ENCODE measurements at regions not wholly inside any gene's neighbourhood (a gene's known extent, or its start where the extent isn't known, plus 50 kb on each side); places are given as distances from the start of the nearest gene placed in this dataset.

DNA sequence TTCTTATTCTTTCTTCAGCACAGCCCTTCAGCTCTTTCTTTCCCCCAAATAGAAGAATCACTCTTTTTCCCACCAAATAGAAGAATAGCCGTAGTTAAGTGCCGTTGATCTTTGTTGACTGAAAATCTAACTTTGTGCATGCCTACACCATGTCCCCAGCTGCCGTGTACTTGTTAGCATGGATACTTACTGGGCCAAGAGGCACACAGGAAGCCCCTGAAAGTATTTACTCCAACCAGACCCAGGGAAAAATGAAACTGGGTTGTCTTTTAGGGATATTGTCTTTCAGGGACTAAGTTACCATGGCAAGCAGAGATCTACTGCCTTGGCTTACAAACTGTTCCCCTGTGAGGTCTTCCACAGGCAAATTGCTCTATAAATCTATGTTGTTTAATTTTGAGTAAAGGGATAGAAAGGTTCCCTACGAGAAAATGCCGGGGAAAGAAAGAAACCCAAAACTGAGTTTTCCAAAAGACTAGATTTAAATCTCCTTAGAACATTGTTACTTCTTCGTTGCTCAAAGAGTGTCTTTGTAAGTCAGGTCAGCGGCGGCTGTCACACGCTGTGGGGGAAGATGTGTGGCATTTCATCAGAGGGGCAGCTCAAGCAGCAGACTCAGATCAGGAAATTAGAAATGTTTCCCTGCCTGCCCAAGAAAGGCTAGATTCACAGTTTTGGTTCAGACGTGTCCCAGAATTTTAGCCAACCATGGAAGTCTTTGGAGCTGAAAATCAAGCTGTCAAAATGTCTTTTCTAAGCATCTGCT, 152.7 kb upstream of the PRNP start:
- intact Hi-C loops (cut with DNase I) = no loop called here
- ATAC-seq = no peak
- DNase-seq (ENCODE audit: low spot score) = no peak

DNA sequence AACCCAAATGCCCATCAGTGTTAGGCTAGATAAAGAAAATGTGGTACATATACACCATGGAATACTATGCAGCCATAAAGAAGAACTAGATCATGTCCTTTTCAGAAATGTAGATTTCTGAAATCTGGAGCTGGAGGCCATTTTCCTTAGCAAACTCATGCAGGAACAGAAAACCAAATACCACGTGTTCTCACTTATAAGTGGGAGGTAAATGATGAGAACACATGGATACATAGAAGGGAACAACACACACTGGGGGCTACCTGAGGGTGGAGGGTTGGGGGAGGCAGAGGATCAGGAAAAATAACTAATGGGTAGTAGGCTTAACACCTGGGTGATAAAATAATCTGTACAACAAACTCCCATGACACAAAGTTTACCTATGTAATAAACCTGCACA, 153.5 kb upstream of the PRNP start:
- intact Hi-C loops (cut with DNase I) = no loop called here
- no peak for ATAC-seq
- no peak for DNase-seq (ENCODE audit: low spot score)

DNA sequence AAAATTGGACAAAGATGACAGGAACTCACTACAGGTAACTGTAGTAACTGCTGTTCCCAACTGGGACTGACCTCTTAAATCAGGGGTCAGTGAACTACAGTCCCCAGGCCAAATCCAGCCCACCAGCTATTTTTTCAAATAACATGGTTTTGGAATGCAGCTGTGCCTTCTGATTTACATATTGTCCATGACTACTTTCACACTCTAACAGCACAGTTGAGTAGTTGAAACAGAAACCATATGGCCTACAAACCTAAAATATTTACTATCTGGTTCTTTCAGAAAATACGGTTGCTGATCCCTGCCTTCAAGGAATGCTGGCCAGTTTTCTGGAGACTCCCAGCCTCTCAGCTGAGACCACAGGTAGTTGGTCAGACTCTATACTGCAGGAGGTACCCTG, 161.5 kb upstream of the PRNP start:
- intact Hi-C loops (cut with DNase I) = no loop called here
- ATAC-seq = no peak
- DNase-seq (ENCODE audit: low spot score) = no peak

DNA sequence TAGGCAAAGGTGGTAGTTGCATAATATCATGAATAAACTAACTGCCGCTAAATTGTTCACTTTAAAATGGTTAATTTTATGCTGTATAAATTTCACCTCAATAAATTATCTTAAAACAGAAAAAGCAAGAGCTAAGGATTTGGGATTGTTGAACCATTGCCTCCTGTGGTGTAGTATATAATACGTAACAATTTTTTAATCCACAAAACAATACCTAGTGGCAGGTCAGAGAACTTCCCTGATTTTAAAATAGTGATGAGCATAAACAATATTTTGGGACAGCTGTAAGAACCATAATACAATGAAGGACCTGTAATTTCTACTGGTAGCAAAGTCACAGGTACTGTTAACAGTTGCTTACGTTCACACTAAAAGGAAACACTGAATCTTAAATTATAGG, 161.9 kb upstream of the PRNP start:
- no peak for ATAC-seq
- DNase-seq (ENCODE audit: low spot score) = no peak
- intact Hi-C loops (cut with DNase I) = no loop called here

DNA sequence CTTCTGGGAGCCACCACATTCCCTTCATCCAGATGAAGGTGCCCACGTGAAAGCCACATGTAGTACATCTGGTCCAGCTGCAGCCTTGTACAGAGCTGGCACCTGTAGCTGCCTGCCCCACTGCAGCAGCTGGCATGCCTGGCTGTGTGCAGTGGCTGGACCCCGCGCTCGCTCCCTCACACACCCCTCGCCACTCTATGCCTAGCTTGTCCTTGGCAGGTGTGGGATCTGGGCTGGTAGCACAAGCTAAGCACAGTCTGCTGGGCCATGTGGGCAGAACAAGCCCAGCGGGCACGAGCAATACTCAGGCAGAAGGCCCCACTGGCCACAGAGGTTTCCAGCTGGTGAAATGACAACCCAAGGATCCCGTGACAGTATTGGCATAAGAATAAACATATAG, 163.9 kb upstream of the PRNP start:
- intact Hi-C loops (cut with DNase I) = no loop called here
- DNase-seq (ENCODE audit: low spot score) (no peak), ATAC-seq (no peak)

DNA sequence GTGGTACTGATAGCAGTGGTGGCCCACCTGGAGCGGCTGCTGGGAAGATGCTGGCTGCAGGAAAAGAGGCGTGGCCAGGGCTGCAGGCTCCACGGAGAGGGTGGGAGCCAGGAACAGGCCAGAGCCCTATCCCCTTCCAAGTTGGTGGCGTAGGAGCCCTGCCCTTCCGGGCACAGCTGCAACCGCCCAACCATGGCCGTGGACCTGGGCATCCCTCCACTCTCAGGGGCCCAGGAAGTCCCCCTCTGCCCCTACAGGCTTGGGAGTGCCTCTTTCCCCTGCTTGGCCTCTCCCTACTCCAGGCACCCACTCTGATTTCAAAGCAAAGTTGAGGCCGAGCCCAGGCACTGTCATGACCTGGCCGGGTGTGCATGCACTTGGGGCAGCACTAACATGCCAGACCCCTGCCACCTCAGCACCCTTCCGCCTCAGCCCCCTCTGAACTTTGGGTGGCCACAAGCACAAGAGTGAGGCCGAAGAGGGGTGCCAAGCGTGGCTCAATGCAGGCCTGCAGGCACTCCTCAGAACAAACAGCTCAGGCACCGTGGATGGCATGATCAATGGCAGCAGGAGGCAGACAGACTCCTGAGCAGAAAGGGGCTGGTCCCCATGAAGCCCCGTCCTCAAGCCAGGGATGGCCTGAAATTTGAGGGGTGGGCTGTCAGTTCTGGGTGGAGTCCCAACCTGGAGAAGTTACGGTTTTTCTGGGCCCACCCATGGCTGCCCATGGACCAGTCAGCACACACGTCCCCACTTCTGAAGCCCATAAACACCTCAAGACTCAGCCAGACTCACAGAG, 164.9 kb upstream of the PRNP start:
- ATAC-seq (no peak), DNase-seq (ENCODE audit: low spot score) (no peak)
- intact Hi-C loops (cut with DNase I) = no loop called here

DNA sequence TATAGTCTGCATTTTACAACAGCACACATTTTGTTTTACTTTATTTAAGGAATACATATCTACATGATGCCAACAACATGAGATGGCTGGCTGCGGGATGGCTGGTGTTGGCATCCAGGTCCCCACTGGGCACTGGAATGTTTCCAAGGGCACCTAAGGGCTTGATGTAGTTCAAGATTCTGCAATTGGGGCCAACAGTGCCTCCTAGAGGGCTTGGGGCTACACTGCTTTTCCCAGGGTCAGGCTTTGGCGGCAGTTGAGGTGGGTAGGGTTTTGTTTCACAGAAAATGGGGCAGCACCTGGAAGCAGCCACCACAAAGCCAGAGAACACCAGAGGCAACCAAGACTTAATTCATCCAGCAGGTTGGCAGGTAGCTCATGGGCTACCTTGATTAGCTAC, 166.7 kb upstream of the PRNP start:
- intact Hi-C loops (cut with DNase I) = loop anchor here (10.0 kb wide), 1 partner anchor 105 kb away; no protein-coding TSS in a partner anchor
- ATAC-seq (no peak), DNase-seq (ENCODE audit: low spot score) (no peak)

DNA sequence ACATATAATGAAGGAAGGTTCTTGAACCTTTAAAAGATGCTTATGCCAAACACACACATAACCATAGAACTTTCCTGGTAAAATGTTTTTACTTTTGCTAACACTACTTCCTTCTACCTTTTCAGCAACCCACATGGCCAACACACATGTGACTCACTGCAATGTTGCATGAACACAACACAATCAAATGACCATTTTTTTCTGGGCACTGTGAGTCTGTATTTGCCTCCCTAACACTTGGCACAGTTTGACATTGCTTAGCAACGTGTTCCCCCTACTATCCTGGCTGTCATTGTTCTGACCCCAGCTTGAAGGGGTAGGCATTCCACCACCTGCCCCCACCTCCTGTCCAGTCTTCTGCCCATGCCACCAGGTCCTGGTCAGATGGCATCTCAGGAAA, 169.4 kb upstream of the PRNP start:
- ATAC-seq (no peak), DNase-seq (ENCODE audit: low spot score) (no peak)
- intact Hi-C loops (cut with DNase I) = loop anchor here (10.0 kb wide), 1 partner anchor 102 kb away; no protein-coding TSS in a partner anchor

DNA sequence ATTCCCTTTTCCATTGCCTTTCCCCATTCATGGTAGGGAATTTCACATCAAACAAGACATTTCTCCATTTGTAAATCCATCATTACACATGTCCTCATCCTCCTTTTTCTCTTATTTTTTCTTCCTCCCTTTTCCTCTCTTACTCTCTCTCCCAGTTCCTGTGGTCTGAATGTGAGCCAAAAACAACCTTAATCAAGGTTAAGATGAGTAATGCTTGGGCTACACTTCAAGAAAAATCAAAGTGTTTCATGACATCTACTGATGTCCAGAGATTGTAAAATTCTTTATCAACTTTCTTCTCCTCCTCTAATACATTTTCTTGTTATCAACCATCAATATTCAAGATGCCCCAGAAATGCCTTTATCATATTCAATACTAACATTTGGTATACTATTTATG, 172.5 kb upstream of the PRNP start:
- ATAC-seq (peak; percentile 38), DNase-seq (ENCODE audit: low spot score) (no peak)
- intact Hi-C loops (cut with DNase I) = loop anchor here (10.0 kb wide), 1 partner anchor 99 kb away; no protein-coding TSS in a partner anchor

DNA sequence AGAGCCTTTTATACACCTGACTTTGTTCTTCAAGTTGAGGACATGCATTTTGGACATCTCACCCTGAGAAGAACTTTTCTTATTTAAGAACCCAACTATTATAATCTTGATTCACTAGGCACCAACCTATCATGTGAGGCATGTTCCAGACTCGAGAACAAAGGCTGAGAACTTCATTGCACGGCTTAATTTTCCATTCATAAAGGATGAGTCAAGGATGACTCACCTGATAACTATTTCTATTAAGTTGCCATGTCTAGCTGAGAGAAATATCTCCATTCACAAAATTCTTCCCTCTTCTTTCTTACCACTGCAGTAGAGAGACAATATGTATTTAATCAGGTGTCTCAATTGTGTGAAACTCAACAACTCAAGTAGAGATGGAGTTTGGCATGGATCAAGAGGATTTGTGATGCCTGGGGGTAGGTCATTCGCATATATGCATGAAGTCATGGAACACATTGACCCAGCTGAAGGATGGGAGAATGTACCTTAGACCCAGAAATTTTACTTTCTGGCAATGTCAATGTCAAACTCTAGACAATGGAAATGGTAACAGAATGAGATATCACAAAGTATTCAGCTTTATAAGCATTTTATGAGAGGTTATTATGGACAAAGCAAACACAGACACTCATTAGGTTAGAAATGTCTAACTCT, 173.2 kb upstream of the PRNP start:
- peak; percentile 88 for ATAC-seq
- DNase-seq (ENCODE audit: low spot score) = no peak
- intact Hi-C loops (cut with DNase I) = loop anchor here (10.0 kb wide), 1 partner anchor 98 kb away; no protein-coding TSS in a partner anchor

DNA sequence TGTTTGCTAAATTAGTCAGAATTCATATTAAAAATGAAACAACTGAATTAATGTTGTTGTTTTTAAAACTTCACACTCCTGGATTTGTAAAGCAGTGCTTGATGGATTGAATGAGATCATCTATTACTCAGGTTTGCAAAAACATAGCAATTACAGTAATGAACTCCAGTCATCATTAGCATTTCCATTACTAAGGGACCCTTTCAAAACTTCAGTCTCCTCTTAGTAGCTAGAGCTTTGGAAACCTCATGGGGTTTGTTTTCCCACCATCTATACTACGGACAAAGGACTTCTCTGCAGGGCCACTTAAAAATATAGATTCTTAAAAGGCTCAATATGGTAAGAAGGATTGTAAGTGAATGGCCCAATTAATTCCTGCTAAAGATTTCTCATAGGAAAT, 174.5 kb upstream of the PRNP start:
- ATAC-seq (no peak), DNase-seq (ENCODE audit: low spot score) (no peak)
- intact Hi-C loops (cut with DNase I) = loop anchor here (10.0 kb wide), 1 partner anchor 97 kb away; no protein-coding TSS in a partner anchor

DNA sequence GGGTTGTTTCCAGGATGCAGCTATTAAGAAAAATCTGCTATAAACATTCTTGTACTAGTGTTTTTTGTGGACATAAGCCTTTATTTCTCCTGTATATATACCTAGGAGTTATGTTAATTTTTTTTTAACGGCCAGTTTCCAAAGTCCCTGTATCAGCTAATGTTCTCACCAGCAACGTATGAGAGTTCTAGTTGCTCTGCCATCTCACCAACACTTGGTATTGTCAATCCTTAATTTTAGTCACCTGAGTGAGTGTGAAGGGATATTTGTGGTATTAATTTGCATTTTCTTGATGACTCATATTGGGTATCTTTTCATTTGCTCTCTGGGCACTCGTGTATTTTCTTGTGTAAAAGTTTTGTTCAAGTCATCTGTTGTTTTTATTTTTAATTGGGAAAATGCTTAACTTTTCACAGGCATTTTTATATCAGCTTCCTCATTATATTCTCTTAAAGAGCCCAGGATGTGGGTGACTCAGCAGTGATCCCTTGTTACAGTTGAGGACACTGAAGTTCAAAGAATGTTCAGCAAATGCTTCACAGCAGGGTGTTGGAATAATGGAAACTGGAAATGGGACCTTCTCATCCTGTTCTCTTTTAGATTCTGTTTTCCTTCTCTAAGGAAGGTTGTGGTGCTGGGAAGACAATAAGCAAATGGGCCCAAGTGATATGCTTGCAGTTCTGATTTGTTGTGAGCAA, 176.3 kb upstream of the PRNP start:
- DNase-seq (ENCODE audit: low spot score) (no peak), ATAC-seq (no peak)
- intact Hi-C loops (cut with DNase I) = loop anchor here (10.0 kb wide), 1 partner anchor 95 kb away; no protein-coding TSS in a partner anchor

DNA sequence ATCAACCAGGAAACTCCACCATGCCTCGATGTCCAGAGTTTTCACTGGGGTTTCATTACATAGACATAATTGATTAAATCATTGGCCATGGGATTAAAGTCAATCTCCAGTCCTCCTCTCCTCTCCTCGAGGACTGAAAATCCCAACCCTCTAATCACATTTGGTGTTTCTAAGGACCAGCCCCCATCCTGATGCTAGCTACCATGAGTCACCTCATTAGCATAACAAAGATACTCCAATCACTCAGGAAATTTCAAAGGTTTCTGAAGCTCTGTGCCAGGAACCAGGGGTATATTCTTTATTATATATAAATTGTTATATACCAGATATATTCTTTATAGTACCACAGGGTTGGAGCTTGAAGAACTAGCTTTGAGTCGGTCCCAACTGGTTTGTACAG, 177.5 kb upstream of the PRNP start:
- intact Hi-C loops (cut with DNase I) = no loop called here
- ATAC-seq = no peak
- no peak for DNase-seq (ENCODE audit: low spot score)

DNA sequence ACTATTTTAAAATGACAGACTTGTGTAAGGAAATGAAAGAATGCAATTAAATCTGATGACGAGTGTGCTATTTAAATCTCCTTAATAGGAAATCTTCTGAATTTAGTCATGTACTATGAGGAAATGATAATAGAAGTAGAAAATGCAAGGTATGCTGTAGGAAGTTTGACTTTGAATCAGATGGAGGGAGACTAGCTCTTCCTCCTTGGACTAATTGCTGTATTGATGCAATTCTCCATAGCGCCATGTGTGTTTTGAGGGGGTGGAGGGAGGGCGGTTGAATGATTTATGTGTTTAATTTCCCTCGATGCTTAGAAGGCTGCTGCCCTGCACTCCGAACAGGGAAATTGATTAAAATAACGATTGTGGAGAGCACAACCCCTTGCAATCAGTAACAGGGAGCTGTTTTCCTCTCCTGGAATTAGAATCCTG, 179.0 kb upstream of the PRNP start:
- intact Hi-C loops (cut with DNase I) = no loop called here
- no peak for DNase-seq (ENCODE audit: low spot score)
- ATAC-seq = no peak

DNA sequence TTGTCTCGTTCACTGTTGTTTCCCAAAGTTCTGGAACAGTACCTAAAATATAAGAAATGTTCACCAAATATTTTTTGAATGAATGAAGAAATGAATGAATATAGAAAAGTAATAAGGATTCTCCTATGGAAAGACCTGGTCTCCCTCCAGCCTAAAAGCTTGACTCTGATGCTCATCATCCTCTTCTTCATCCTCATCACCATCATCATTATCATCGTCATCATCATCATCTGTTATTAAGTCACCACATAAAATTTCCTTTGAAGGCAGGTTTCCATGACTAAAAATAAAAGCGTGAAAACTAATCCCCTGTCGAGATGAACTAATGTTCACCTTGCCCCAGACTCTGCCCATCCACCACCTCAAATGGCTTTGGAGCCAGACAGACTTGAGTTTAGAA, 181.4 kb upstream of the PRNP start:
- intact Hi-C loops (cut with DNase I) = no loop called here
- DNase-seq (ENCODE audit: low spot score) (no peak), ATAC-seq (no peak)

DNA sequence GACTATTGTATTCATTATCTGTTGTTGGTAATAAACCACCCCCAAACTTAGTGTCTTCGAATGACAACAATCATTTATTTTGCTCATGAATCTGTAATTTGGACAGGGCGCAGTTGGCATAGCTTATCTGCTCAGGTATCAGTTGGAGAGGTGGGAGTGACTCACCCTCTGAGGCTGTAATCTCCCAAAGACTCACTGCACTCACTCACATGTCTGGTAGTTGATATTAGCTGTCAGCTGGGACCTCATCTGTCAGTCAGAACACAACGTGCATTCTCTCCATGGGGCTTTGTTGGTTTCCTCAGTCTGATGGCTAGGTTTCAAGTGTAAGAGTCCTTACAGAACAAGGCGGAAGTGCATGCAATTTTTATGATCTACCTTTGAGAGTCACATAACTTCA, 183.5 kb upstream of the PRNP start:
- DNase-seq (ENCODE audit: low spot score) (no peak), ATAC-seq (no peak)
- intact Hi-C loops (cut with DNase I) = no loop called here

DNA sequence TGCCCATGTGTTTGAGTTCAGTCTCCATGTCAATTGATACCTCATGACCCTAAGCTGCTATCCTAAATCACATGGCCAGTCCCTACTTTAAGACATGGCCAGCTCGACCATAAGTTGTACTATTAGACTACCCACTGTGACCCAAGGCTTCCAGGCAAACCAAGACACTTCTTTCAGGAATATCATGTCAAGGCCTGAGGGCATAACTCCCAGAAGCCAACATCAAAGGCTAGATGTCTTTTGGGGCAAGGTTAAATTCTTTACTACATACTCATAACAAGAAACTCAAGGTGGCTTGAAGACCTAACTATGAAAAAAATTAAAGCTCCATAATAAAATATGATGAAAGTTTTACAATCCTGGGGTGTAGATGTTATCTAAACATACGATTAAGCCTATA, 192.9 kb upstream of the PRNP start:
- intact Hi-C loops (cut with DNase I) = no loop called here
- no peak for DNase-seq (ENCODE audit: low spot score)
- ATAC-seq = no peak

DNA sequence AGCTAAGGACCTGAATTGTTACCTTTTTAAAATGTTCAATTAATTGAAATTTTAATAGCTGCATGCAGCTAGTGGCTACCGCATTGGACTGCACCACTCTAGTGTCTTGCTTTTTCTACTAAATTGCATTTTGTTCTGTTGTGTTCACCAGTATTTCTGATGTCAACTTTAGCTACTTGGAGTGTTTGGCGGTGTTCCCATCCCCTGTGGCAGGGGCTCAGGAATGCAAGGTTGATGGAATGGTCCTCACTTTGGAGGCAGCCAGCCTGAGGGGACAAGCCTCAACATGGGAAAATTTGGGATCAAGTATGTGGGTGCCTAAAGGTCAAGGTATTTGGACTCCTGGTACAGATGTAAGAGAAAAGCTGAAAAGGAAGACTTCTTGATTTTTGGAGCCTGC, 194.6 kb upstream of the PRNP start:
- no peak for DNase-seq (ENCODE audit: low spot score)
- ATAC-seq = no peak
- intact Hi-C loops (cut with DNase I) = no loop called here

DNA sequence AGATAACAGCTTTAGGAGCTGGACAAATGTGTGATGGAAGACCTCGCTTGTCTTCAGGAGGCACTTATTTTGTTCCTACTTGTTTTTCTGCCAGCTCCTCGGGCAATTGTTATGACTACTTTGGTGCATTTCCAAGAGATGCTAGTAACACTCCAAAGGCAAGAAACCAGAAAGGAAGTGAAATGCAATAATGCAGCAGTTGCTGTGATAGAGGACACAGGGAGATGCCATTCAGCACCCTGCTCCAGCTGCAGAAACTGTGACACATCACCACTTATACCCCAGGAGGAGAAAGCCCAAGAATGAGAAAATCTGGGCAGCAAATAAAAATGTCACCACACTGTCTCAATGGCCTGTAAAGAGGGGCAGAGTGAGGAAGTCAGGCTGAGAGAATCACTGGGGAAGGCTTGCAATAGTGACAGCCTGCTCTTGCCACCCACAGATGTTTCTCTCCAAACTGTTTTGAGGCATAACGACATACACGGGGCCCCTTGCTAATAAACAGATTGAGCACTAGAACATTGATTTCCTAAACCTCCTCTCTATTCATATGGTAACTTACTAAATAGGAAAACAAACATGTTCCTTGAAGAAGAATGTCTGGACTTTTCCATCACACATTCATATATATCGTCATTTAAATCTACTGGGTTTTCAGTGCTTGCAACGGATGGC, 195.5 kb upstream of the PRNP start:
- DNase-seq (ENCODE audit: low spot score) (no peak), ATAC-seq (no peak)
- intact Hi-C loops (cut with DNase I) = no loop called here
